ENCODE measurements at regions not wholly inside any gene's neighbourhood (a gene's known extent, or its start where the extent isn't known, plus 50 kb on each side); places are given as distances from the start of the nearest gene placed in this dataset.

GRCh38 chr4:14559646-14560045 lies 442.6 kb upstream of the CPEB2 start:
- no peak for TF ChIP-seq POLR2AphosphoS5 (IDR thresholded peaks at IDR 0.05)
- intact Hi-C loops (cut with DNase I), result no loop called here
- Histone ChIP-seq H3K27ac (replicated peaks in 1 of 4) (no peak overlapping the region), H3K27me3 (no peaks in the 10 kb centered on the region), H3K36me3 (no peaks in the 10 kb centered on the region), H3K4me1 (no peaks in the 10 kb centered on the region), H3K9me3 (no peaks in the 10 kb centered on the region), H3K4me3 (no peak overlapping the region)
- 88% methylated on average over 2 of the region's 2 CpGs for WGBS
- DNase-seq (ENCODE audit: extremely low spot score), result no peak

- no peak overlapping the region for H3K4me3 ChIP-seq
- WGBS, result 97% methylated on average over 1 of the region's 1 CpG
- no peak for DNase-seq (ENCODE audit: extremely low spot score)
- TF ChIP-seq POLR2AphosphoS5 (IDR thresholded peaks at IDR 0.05) (no peak), EP300 (IDR thresholded peaks at IDR 0.05) (no peak), POLR2A (IDR thresholded peaks at IDR 0.05; ENCODE audit: low read depth) (no peak), CTCF (IDR thresholded peaks at IDR 0.05) (no peak)
- intact Hi-C loops (cut with DNase I), result no loop called here
- H3K4me1 ChIP-seq, result no peaks in the 10 kb centered on the region
- H3K36me3 ChIP-seq, result no peaks in the 10 kb centered on the region
- H3K27me3 ChIP-seq, result no peaks in the 10 kb centered on the region
- no peak overlapping the region for H3K27ac ChIP-seq (replicated peaks in 1 of 4)
- H3K9me3 ChIP-seq, result no peaks in the 10 kb centered on the region
These were observed 441.7 kb upstream of the CPEB2 start for GRCh38 chr4:14560577-14560976.

- DNase-seq (ENCODE audit: extremely low spot score), result no peak
- H3K4me1 ChIP-seq, result peaks cover 0 to 1% (median 0%) of the 10 kb centered on the region in 4 donors
- H3K36me3 ChIP-seq, result no peaks in the 10 kb centered on the region
- TF ChIP-seq CTCF (IDR thresholded peaks at IDR 0.05) (no peak), EP300 (IDR thresholded peaks at IDR 0.05) (no peak), POLR2AphosphoS5 (IDR thresholded peaks at IDR 0.05) (no peak), POLR2A (IDR thresholded peaks at IDR 0.05; ENCODE audit: low read depth) (no peak)
- no peaks in the 10 kb centered on the region for H3K9me3 ChIP-seq
- WGBS, result 63% methylated on average over 3 of the region's 3 CpGs
- no peak overlapping the region for H3K27ac ChIP-seq (replicated peaks in 1 of 4)
- no peak overlapping the region for H3K4me3 ChIP-seq
- intact Hi-C loops (cut with DNase I), result no loop called here
- H3K27me3 ChIP-seq, result no peaks in the 10 kb centered on the region
These were observed 439.4 kb upstream of the CPEB2 start for GRCh38 chr4:14562901-14563300.

GRCh38 chr4:14564281-14564680 lies 438.0 kb upstream of the CPEB2 start:
- H3K27ac ChIP-seq (replicated peaks in 1 of 4), result no peak overlapping the region
- 84% methylated on average over 4 of the region's 4 CpGs for WGBS
- no peaks in the 10 kb centered on the region for H3K36me3 ChIP-seq
- H3K27me3 ChIP-seq, result no peaks in the 10 kb centered on the region
- H3K9me3 ChIP-seq, result no peaks in the 10 kb centered on the region
- TF ChIP-seq EP300 (IDR thresholded peaks at IDR 0.05) (no peak), CTCF (IDR thresholded peaks at IDR 0.05) (no peak), POLR2AphosphoS5 (IDR thresholded peaks at IDR 0.05) (no peak), POLR2A (IDR thresholded peaks at IDR 0.05; ENCODE audit: low read depth) (no peak)
- peaks cover 0 to 8% (median 0%) of the 10 kb centered on the region in 4 donors for H3K4me1 ChIP-seq
- DNase-seq (ENCODE audit: extremely low spot score), result no peak
- intact Hi-C loops (cut with DNase I), result no loop called here
- H3K4me3 ChIP-seq, result no peak overlapping the region

- H3K9me3 ChIP-seq, result no peaks in the 10 kb centered on the region
- no peaks in the 10 kb centered on the region for H3K27me3 ChIP-seq
- H3K4me1 ChIP-seq, result peaks cover 0 to 8% (median 0%) of the 10 kb centered on the region in 4 donors
- TF ChIP-seq CTCF (IDR thresholded peaks at IDR 0.05), result no peak
- TF ChIP-seq EP300 (IDR thresholded peaks at IDR 0.05), result no peak
- no peak for TF ChIP-seq POLR2AphosphoS5 (IDR thresholded peaks at IDR 0.05)
- TF ChIP-seq POLR2A (IDR thresholded peaks at IDR 0.05; ENCODE audit: low read depth), result no peak
- DNase-seq (ENCODE audit: extremely low spot score), result no peak
- H3K27ac ChIP-seq (replicated peaks in 1 of 4), result no peak overlapping the region
- no peaks in the 10 kb centered on the region for H3K36me3 ChIP-seq
- intact Hi-C loops (cut with DNase I), result no loop called here
- H3K4me3 ChIP-seq, result no peak overlapping the region
These were observed 435.8 kb upstream of the CPEB2 start for GRCh38 chr4:14566518-14566917.

Measured in esophagus muscularis mucosa (tissue), 4 donors.